VCaP (cell line): ENCODE measurements at regions not wholly inside any gene's neighbourhood (a gene's known extent, or its start where the extent isn't known, plus 50 kb on each side); places are given as distances from the start of the nearest gene placed in this dataset.

Source experiments
- H3K27ac ChIP-seq: fragments of 450-650 bp; 2 replicates; pipeline ENCODE4 v1.5.1; 2017
- CTCF ChIP-seq: fragments of 450-650 bp; conservative IDR thresholded peaks from 2 replicates; pipeline ENCODE4 v1.5.1; 2017; ENCODE audit warnings: mild to moderate bottlenecking, moderate library complexity

DNA sequence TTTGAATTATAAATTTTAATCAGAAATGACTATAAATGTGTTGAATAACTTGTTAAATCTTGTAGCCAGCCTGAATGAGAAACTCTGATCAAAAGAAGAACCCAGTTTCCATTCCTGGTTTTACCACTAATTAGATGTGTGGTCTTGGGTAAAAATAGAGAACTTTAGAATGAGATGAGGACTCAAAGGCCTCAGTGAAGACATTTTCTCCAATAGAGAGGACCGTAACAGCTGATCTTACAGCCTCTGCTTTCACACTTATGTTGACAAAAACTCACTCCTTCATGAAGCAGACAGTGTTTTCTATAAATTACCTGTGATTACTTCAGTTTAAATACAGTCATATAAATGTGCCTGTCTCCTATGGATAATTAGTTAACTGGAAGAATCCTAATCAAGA lies 200.1 kb upstream of the MEOX2 start:
- H3K27ac ChIP-seq, result no peak overlapping the region
- TF ChIP-seq CTCF, result no peak

DNA sequence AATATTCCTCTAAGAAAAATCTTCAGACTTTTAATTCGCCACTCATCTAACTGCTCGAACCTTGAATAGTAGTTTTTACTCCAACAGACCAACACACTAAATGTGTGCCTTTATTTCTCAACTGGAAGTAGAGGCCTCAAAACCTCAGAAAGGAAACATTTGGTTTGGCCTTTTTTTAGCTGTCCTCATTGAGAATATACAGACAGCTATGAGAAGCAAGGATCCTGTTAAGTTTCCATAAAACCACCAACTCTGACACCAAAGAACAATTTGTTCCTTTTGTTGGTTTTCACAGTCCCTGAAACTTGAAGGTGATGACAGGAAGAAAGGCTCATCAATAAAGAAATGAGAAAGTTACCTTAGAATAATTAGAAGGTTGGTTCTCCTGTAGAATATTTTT lies 199.2 kb upstream of the MEOX2 start:
- H3K27ac ChIP-seq, result no peak overlapping the region
- no peak for TF ChIP-seq CTCF

- H3K27ac ChIP-seq, result peak overlapping the region; percentile 42
- TF ChIP-seq CTCF, result no peak
These were observed 188.3 kb upstream of the MEOX2 start for GRCh38 chr7:15874774-15875173.

DNA sequence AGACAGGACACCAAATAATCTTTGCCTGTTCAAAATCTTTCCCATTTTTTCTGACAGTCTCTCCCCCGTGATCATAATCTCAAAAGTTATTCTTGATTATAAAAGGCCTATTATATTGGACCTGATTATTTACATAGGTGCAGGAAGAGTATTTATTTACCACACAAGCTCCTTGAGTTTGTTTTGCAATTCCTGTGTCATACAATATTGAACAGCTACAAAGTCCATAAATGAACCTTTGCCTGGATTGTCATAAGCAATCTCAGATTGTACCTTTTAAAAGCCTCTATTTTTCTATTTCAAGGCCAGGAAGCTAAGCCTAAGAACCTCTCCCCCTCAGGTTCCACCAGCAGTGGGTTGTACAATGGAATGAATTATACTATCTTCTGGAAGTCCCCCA lies 183.9 kb upstream of the MEOX2 start:
- no peak for TF ChIP-seq CTCF
- H3K27ac ChIP-seq, result peak overlapping the region; percentile 77

DNA sequence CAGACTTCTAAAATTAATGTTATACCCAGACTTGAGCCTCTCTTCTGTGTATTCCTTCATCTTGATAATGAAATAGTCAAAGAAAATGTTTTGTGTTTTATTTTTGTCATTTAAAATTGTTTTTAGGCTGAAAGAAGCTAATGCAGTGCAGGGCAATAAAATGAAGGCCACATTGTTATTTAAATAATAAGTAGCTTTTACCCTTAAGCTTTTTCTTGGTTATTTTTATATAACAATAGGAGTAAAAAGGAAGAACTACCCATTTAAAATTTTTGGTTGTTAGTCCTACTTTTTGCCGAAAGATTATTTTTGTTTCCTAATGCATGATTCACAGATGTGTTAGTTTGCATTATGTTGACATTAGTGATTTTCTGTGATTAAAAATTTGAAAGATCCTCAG lies 181.0 kb upstream of the MEOX2 start:
- TF ChIP-seq CTCF, result no peak
- H3K27ac ChIP-seq, result no peak overlapping the region

DNA sequence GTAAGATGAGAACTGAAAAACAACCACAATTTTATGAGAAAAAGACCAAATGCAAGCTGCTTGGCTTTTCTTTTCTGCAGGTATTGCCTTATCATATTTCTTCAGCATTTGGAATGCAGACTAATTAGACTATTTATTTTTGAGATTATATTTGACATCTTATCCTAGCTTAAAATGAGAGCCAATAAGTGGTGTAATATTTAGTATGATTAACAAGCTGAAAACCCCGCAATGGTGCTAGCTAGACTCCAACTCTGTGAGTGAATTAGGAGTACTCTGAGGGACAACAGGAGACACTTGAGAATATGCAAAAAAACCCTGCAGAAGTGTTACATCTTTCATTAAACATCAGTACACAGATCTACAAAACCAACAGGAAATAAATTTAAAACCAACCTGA lies 180.3 kb upstream of the MEOX2 start:
- TF ChIP-seq CTCF, result no peak
- no peak overlapping the region for H3K27ac ChIP-seq

GRCh38 chr7:15864626-15864991 lies 178.1 kb upstream of the MEOX2 start:
- no peak for TF ChIP-seq CTCF
- H3K27ac ChIP-seq, result no peak overlapping the region
